Skeletal muscle tissue (tissue), 3 donors: ENCODE measurements at regions not wholly inside any gene's neighbourhood (a gene's known extent, or its start where the extent isn't known, plus 50 kb on each side); places are given as distances from the start of the nearest gene placed in this dataset.

Experiments used
- H3K27ac ChIP-seq: one replicate; pipeline ENCODE4 v1.7.0; 2013; ENCODE audit warnings: mild to moderate bottlenecking, low read depth, low read length, inconsistent platforms
- H3K27me3 ChIP-seq, 3 donors: one replicate each; pipeline ENCODE4 v1.7.0; 2013; ENCODE audit warnings: low read length in 3 of 3; ENCODE audit not compliant: control insufficient read depth in 3 of 3, insufficient read depth in 3 of 3
- H3K36me3 ChIP-seq, 3 donors: one replicate each; pipeline ENCODE4 v1.7.0; 2013; ENCODE audit warnings: low read length in 3 of 3; ENCODE audit not compliant: control insufficient read depth in 3 of 3, insufficient read depth in 3 of 3
- H3K4me1 ChIP-seq, 3 donors: one replicate each; pipeline ENCODE4 v1.7.0; 2013; ENCODE audit warnings: low read length in 3 of 3, mild to moderate bottlenecking in 3 of 3; ENCODE audit not compliant: control insufficient read depth in 3 of 3, insufficient read depth in 3 of 3
- H3K4me3 ChIP-seq, 3 donors: one replicate each; pipeline ENCODE4 v1.7.0; 2013; ENCODE audit warnings: low read length in 3 of 3
- H3K9ac ChIP-seq, 3 donors: one replicate each; pipeline ENCODE4 v1.7.0; 2013; ENCODE audit warnings: low read length in 3 of 3, mild to moderate bottlenecking in 3 of 3, moderate library complexity in 2 of 3, low read depth in 1 of 3
- H3K9me3 ChIP-seq, 3 donors: one replicate each; pipeline ENCODE4 v1.7.0; 2013; ENCODE audit warnings: low read length in 3 of 3; ENCODE audit not compliant: control insufficient read depth in 3 of 3
- donor health status: Osteomylitis.

DNA sequence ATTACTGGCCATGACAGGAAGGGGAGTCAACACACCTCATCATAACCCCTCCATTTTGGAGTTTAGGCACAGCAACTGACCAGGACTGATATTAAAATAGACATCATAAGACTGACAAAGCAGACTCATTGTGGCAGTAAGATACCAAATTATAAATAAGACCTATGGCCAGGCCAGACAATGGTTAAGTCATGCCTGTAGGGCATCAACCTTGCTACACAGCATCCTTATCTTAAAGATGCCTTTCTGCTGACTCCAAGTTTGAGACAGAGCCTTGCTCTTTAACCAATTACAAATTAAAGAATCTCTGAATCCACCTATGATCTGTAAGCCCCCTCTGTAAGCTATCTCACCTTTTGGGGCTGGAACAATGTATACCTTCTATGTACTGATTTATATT, 65.5 kb downstream of the VCX2 start:
- no peaks in the 10 kb centered on the region for H3K4me1 ChIP-seq
- no peak overlapping the region for H3K27ac ChIP-seq
- H3K9ac ChIP-seq = no peak overlapping the region
- no peaks in the 10 kb centered on the region for H3K27me3 ChIP-seq
- H3K36me3 ChIP-seq = no peaks in the 10 kb centered on the region
- no peaks in the 10 kb centered on the region for H3K9me3 ChIP-seq
- no peak overlapping the region for H3K4me3 ChIP-seq

DNA sequence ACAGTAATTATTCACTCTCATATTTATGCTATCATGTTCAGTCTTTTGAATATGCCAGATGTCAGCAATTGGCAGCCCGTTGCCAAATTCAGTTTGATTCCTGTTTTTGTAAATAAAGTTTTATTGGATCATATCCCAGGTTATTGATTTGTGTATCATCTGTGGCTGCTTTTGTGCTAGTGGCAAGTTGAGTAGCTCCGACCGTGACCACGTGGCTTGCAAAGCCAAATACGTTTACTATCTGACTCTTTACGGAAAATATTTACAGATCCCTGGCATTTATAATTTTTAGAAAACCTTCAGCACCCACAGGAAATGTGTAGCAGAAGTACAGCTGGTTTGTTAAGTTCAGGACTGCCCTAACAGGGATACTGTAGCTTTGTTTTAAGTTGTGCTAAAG, 67.4 kb downstream of the VCX2 start:
- no peaks in the 10 kb centered on the region for H3K9me3 ChIP-seq
- no peaks in the 10 kb centered on the region for H3K27me3 ChIP-seq
- H3K9ac ChIP-seq = no peak overlapping the region

DNA sequence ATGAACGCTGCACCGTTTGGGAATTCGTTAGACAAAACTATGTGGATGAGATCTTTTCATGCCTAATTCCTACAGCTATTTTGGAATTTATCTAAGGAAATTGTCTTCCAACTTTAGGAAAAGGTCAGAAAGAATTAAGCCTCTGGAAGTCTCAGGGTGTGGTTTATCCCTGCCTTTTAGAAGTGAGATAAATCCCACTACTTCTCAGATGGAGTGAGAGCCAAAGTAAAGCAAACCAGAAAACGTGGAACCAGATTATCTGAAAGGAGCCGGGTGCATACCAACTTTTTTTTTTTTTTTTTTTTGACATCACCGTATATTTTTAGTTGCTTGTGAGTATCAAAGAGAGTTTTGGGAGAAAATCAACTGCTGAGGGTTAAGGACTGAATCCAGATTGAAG, 79.6 kb downstream of the VCX2 start:
- Histone ChIP-seq H3K9me3 (no peaks in the 10 kb centered on the region), H3K4me3 (no peak overlapping the region), H3K27ac (no peak overlapping the region), H3K4me1 (peaks cover 0 to 3% (median 0%) of the 10 kb centered on the region in 3 donors), H3K27me3 (no peaks in the 10 kb centered on the region), H3K36me3 (no peaks in the 10 kb centered on the region), H3K9ac (no peak overlapping the region)

More for the DNA sequence above, 67.4 kb downstream of the VCX2 start:
- Histone ChIP-seq H3K36me3 (no peaks in the 10 kb centered on the region), H3K27ac (no peak overlapping the region), H3K4me3 (no peak overlapping the region), H3K4me1 (no peaks in the 10 kb centered on the region)

DNA sequence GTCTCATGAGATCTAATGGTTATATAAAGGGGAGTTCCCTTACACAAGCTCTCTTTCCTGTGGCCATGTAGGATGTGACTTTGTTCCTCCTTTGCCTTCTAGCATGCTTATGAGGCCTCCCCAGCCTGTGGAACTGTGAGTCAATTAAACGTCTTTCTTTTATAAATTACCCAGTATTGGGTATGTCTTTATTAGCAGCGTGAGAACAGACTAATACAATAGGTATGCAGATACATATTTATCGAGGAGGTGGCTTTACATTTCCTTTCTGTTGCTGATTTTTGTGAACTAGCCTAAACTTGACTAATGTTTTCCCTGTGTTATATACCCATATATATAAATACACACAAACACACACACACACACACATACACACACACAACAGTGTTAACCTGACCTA, 80.2 kb downstream of the VCX2 start:
- H3K27me3 ChIP-seq = no peaks in the 10 kb centered on the region
- no peaks in the 10 kb centered on the region for H3K36me3 ChIP-seq
- H3K4me3 ChIP-seq = no peak overlapping the region
- H3K4me1 ChIP-seq = peaks cover 0 to 3% (median 0%) of the 10 kb centered on the region in 3 donors
- H3K27ac ChIP-seq = no peak overlapping the region
- H3K9me3 ChIP-seq = no peaks in the 10 kb centered on the region
- H3K9ac ChIP-seq = no peak overlapping the region

DNA sequence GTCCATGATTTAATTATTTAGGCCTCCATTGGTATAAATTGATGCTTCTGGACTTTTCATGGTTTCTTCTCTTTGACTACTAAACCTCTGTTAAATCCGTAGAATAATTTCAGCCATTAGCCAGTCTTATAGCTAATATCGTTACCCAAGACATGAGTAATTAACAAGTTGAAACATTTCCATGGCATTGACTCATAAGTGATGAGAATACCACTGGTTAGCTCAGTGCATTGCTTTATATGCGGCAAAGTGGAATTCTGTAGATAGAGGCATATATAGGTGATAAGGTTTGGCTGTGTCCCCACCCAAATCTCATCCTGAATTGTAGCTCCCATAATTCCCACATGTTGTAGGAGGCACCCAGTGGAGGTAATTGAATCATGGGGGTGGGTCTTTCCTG, 80.6 kb downstream of the VCX2 start:
- H3K9me3 ChIP-seq = no peaks in the 10 kb centered on the region
- H3K9ac ChIP-seq = no peak overlapping the region
- no peak overlapping the region for H3K4me3 ChIP-seq
- peaks cover 0 to 3% (median 0%) of the 10 kb centered on the region in 3 donors for H3K4me1 ChIP-seq
- no peaks in the 10 kb centered on the region for H3K27me3 ChIP-seq
- H3K27ac ChIP-seq = no peak overlapping the region
- H3K36me3 ChIP-seq = no peaks in the 10 kb centered on the region

DNA sequence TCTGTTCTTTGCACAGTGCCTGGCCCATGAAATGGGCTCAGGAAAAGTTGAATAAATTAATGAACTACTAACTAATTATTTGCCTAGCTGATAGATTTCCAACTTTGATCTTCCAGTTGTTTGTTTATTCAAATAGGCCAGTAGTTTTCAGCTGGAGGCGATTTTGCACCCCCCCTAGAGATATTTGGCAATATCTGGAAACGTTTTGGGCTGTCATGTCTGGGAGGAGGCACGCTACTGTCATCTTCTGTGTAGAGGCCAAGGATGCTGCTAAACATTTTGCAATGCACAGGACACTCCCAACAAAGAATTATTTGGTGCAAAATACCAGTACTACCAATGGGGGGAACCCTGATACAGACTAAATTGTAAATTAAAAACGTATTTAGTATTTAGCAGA, 81.9 kb downstream of the VCX2 start:
- no peaks in the 10 kb centered on the region for H3K27me3 ChIP-seq
- no peaks in the 10 kb centered on the region for H3K36me3 ChIP-seq
- no peak overlapping the region for H3K9ac ChIP-seq
- peaks cover 0 to 3% (median 0%) of the 10 kb centered on the region in 3 donors for H3K4me1 ChIP-seq
- no peaks in the 10 kb centered on the region for H3K9me3 ChIP-seq
- no peak overlapping the region for H3K4me3 ChIP-seq
- no peak overlapping the region for H3K27ac ChIP-seq

DNA sequence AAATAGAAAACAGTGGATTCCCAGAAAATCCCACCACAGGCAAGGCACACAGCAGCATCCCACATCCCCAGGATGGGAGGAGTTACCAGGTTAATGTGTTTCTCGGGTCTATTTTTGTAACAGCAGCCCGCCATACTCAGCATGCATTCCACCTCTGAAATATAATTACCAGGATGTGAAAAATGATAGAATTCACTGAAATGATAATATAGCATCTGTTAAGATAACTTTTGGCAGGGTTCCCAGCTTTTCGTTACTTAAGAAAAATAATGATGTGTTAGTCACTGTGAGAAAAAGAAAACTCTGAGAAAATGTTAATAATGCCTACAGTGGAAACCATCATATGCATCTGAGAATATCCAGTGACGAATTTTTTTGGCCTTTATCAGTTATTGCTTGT, 87.1 kb downstream of the VCX2 start:
- no peak overlapping the region for H3K27ac ChIP-seq
- H3K9ac ChIP-seq = no peak overlapping the region
- H3K36me3 ChIP-seq = no peaks in the 10 kb centered on the region
- H3K4me1 ChIP-seq = peaks cover 0 to 3% (median 0%) of the 10 kb centered on the region in 3 donors
- no peaks in the 10 kb centered on the region for H3K9me3 ChIP-seq
- no peaks in the 10 kb centered on the region for H3K27me3 ChIP-seq
- H3K4me3 ChIP-seq = no peak overlapping the region

DNA sequence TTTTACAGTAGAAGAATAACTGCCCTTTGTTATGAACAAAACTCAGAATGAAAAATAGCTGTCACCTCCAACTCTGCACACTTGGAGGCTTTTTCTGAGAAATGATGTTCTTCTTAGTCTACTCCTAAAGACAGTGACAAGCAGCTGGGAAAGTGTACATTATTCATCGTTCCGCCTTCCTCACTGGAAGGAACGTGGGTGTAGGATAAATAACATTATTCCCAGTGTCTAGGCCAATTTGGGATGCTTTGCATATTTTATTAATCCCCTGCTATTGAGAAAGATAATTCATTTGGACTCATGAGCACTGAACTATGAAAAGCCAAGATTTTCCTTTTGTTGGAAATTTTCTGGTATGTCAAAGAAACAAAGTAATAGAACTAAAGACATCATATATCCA, 87.8 kb downstream of the VCX2 start:
- H3K9ac ChIP-seq = no peak overlapping the region
- H3K4me3 ChIP-seq = no peak overlapping the region
- no peak overlapping the region for H3K27ac ChIP-seq
- no peaks in the 10 kb centered on the region for H3K9me3 ChIP-seq
- H3K36me3 ChIP-seq = no peaks in the 10 kb centered on the region
- H3K27me3 ChIP-seq = no peaks in the 10 kb centered on the region
- H3K4me1 ChIP-seq = no peaks in the 10 kb centered on the region

DNA sequence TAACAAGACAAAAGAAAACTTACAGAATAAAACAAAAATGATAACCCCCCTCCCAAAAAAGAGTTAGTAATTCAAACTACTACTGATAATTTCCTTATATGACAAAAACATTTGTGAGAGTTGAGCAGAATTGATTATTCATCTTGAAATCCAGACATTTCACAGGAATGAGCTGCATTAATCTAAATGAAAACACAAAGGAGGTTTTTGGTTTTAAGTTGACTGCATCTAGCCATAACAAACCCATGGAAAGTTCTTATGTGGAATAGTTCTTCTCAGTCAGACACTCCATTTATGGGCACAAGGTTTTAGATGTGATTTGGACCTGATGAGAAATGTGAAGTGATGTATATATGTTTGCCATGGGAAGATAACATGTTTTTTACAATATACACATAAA, 95.4 kb downstream of the VCX2 start:
- H3K4me1 ChIP-seq = no peaks in the 10 kb centered on the region
- no peak overlapping the region for H3K9ac ChIP-seq
- H3K36me3 ChIP-seq = no peaks in the 10 kb centered on the region
- no peaks in the 10 kb centered on the region for H3K27me3 ChIP-seq
- no peak overlapping the region for H3K4me3 ChIP-seq
- H3K27ac ChIP-seq = no peak overlapping the region
- H3K9me3 ChIP-seq = no peaks in the 10 kb centered on the region

DNA sequence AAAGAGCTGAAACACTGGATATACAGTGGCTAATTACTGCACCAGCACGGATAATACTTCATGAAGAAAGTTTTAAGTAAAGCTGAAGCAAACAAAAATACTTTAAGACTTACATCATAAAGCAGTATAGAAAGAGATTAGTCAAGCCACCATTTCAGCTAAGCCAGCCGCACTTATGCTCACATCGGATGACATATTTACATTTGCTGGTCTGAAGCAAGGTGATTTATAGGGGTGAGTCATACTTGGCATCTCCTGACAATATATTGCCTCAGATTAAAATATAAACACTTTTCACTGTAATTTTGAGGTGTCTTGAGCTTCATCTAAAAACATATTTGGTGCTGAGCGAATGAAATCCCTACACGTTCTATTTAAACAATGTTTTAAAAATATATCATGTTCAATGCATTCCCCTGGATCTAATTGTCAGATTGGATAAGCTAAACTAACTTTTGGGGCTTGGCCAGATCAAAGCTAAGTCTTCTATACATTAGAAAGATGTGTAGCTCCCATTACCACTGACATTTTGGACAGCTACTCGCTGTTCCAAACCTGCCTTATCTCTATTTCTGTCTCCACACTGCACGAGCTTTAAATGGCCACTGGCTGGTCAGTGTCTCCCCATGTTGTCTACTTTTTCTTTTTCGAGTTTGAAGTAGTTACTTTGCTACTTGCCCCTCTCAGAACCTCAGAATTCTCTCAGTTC, 103.2 kb downstream of the VCX2 start:
- H3K4me1 ChIP-seq = no peaks in the 10 kb centered on the region
- H3K27ac ChIP-seq = no peak overlapping the region
- no peak overlapping the region for H3K4me3 ChIP-seq
- no peaks in the 10 kb centered on the region for H3K9me3 ChIP-seq
- no peak overlapping the region for H3K9ac ChIP-seq
- no peaks in the 10 kb centered on the region for H3K27me3 ChIP-seq
- no peaks in the 10 kb centered on the region for H3K36me3 ChIP-seq
